Loucy (cell line): ENCODE measurements at regions not wholly inside any gene's neighbourhood (a gene's known extent, or its start where the extent isn't known, plus 50 kb on each side); places are given as distances from the start of the nearest gene placed in this dataset.

Experiments used
- EZH2phosphoT487 ChIP-seq: fragments of 200-600 bp; IDR thresholded peaks from 2 replicates; pipeline ENCODE4 v1.6.1; 2018; ENCODE audit warnings: antibody characterized with exemption, mild to moderate bottlenecking, moderate library complexity, borderline replicate concordance
- TF ChIP-seq, protein P1 (sequence below): fragments of 200-600 bp; sonication (generic); conservative IDR thresholded peaks from 2 replicates; pipeline ENCODE4 v1.5.1; 2014; ENCODE audit warnings: mild to moderate bottlenecking, antibody characterized with exemption, low read length

DNA sequence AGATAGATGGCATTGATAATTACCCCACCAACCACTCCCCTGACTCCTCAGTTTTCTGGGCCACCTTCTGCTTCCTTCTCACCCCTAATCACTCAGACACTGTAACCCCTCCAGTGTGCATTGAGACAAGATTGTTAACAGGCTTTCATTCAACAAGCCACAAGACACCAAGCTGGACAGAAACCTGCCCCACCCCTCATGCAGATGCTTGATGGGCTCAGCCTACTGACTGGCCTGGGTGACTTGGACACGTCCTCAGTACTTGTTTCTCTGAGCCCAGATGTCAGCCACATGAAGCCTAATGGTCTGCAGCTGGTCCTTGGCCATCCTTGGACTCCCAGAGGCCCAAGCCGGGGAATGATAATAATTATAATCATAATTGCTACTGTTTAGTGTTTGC lies 71.4 kb upstream of the SMIM23 start:
- TF ChIP-seq, protein P1, sequence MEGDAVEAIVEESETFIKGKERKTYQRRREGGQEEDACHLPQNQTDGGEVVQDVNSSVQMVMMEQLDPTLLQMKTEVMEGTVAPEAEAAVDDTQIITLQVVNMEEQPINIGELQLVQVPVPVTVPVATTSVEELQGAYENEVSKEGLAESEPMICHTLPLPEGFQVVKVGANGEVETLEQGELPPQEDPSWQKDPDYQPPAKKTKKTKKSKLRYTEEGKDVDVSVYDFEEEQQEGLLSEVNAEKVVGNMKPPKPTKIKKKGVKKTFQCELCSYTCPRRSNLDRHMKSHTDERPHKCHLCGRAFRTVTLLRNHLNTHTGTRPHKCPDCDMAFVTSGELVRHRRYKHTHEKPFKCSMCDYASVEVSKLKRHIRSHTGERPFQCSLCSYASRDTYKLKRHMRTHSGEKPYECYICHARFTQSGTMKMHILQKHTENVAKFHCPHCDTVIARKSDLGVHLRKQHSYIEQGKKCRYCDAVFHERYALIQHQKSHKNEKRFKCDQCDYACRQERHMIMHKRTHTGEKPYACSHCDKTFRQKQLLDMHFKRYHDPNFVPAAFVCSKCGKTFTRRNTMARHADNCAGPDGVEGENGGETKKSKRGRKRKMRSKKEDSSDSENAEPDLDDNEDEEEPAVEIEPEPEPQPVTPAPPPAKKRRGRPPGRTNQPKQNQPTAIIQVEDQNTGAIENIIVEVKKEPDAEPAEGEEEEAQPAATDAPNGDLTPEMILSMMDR: no peak
- TF ChIP-seq EZH2phosphoT487: no peak
